ENCODE measurements at regions not wholly inside any gene's neighbourhood (a gene's known extent, or its start where the extent isn't known, plus 50 kb on each side); places are given as distances from the start of the nearest gene placed in this dataset.

GRCh38 chr15:70491201-70491621 is 272.1 kb downstream of the UACA start:
- no peak for DNase-seq (ENCODE audit: low spot score)

- no peak for DNase-seq (ENCODE audit: low spot score)
Measured at GRCh38 chr15:70490838-70491155, 272.6 kb downstream of the UACA start.

- DNase-seq (ENCODE audit: low spot score): no peak
Measured at GRCh38 chr15:70490148-70490837, 273.1 kb downstream of the UACA start.

- no peak for DNase-seq (ENCODE audit: low spot score)
Measured at GRCh38 chr15:70488941-70489848, 274.2 kb downstream of the UACA start.

- DNase-seq (ENCODE audit: low spot score): peak; percentile 42
Measured at GRCh38 chr15:70488002-70488605, 275.3 kb downstream of the UACA start.

- DNase-seq (ENCODE audit: low spot score): no peak
Measured at GRCh38 chr15:70487387-70487740, 276.0 kb downstream of the UACA start.

GRCh38 chr15:70486451-70487386 is 276.6 kb downstream of the UACA start:
- peak; percentile 40 for DNase-seq (ENCODE audit: low spot score)

GRCh38 chr15:70486012-70486411 is 277.3 kb downstream of the UACA start:
- DNase-seq (ENCODE audit: low spot score): no peak

- DNase-seq (ENCODE audit: low spot score): no peak
Measured at GRCh38 chr15:70484993-70485392, 278.4 kb downstream of the UACA start.

GRCh38 chr15:70483513-70483912 is 279.8 kb downstream of the UACA start:
- no peak for DNase-seq (ENCODE audit: low spot score)

GRCh38 chr15:70480196-70480856 is 283.0 kb downstream of the UACA start:
- DNase-seq (ENCODE audit: low spot score): no peak

GRCh38 chr15:70479785-70480184 is 283.6 kb downstream of the UACA start:
- no peak for DNase-seq (ENCODE audit: low spot score)

GRCh38 chr15:70479056-70479455 is 284.3 kb downstream of the UACA start:
- DNase-seq (ENCODE audit: low spot score): no peak

- DNase-seq (ENCODE audit: low spot score): no peak
Measured at GRCh38 chr15:70478251-70478990, 284.9 kb downstream of the UACA start.

GRCh38 chr15:70477750-70478250 is 285.6 kb downstream of the UACA start:
- no peak for DNase-seq (ENCODE audit: low spot score)

- no peak for DNase-seq (ENCODE audit: low spot score)
Measured at GRCh38 chr15:70476441-70476840, 286.9 kb downstream of the UACA start.

- peak; percentile 39 for DNase-seq (ENCODE audit: low spot score)
Measured at GRCh38 chr15:70475921-70476320, 287.4 kb downstream of the UACA start.

- no peak for DNase-seq (ENCODE audit: low spot score)
Measured at GRCh38 chr15:70475407-70475781, 288.0 kb downstream of the UACA start.

- DNase-seq (ENCODE audit: low spot score): peak; percentile 84
Measured at GRCh38 chr15:70474471-70475406, 288.6 kb downstream of the UACA start.
